ENCODE measurements at regions not wholly inside any gene's neighbourhood (a gene's known extent, or its start where the extent isn't known, plus 50 kb on each side); places are given as distances from the start of the nearest gene placed in this dataset.

GRCh38 chr2:144615866-144616565, 96.1 kb upstream of the ZEB2 start:
- TF ChIP-seq ATF3 (IDR thresholded peaks at IDR 0.05) (no peak), EZH2 (IDR thresholded peaks at IDR 0.05) (no peak), JUND (IDR thresholded peaks at IDR 0.05) (no peak), CTCF (IDR thresholded peaks at IDR 0.05 in 2 of 3, conservative IDR thresholded peaks at IDR 0.05 in 1 of 3; ENCODE audit: borderline replicate concordance in 1 of 3, insufficient read depth in 1 of 3, low read depth in 2 of 3, low read length in 2 of 3) (no peak), CEBPB (IDR thresholded peaks at IDR 0.05; ENCODE audit: low read depth) (no peak), POLR2A (IDR thresholded peaks at IDR 0.05; ENCODE audit: borderline replicate concordance, extremely low read depth, insufficient read depth, insufficient read length) (no peak), POLR2AphosphoS5 (IDR thresholded peaks at IDR 0.05; ENCODE audit: low read depth, low read length) (no peak), SP1 (IDR thresholded peaks at IDR 0.05; ENCODE audit: low read depth) (no peak)
